Caco-2 (cell line): ENCODE measurements at regions not wholly inside any gene's neighbourhood (a gene's known extent, or its start where the extent isn't known, plus 50 kb on each side); places are given as distances from the start of the nearest gene placed in this dataset.

Source experiments
- BruUV-seq: library from RNA; stranded (reverse); fragments of 400-500 nt; replicated peaks from 2 replicates; lab custom pipeline; 2021; lab: Mats Ljungman, UMichigan
- CTCF ChIA-PET: fragments of 300-600 bp; sonication (Branson Sonifier 250); formaldehyde crosslinking; loops from one replicate; lab custom pipeline; 2022; ENCODE audit warnings: antibody characterized with exemption; lab: Charles Lee
- POLR2A ChIA-PET: fragments of 300-600 bp; sonication (Branson Sonifier 250); formaldehyde crosslinking; loops from one replicate; lab custom pipeline; 2022; ENCODE audit warnings: antibody characterized with exemption; lab: Charles Lee
- DNase-seq, 2 experiments: peaks; one replicate each; pipeline versions ENCODE4 v3.0.0 to v3.0.0-alpha.2; 2020 to 2022
- H3K27me3 ChIP-seq: replicated peaks from 2 replicates; pipeline ENCODE4 v1.6.0; 2011; ENCODE audit warnings: low read length; ENCODE audit not compliant: control insufficient read depth, insufficient read depth
- H3K36me3 ChIP-seq: 2 replicates; pipeline ENCODE4 v1.5.1; 2011; ENCODE audit warnings: low read length; ENCODE audit not compliant: control insufficient read depth, insufficient read depth
- H3K4me1 ChIP-seq: fragments of 250-450 bp; sonication (Bioruptor Pico); 2 replicates; pipeline ENCODE4 v1.5.1; 2020; ENCODE audit warnings: mild to moderate bottlenecking
- H3K4me3 ChIP-seq: 2 replicates; pipeline ENCODE4 v1.5.1; 2011; ENCODE audit warnings: low read depth, mild to moderate bottlenecking, control low read depth, low read length
- H3K9me3 ChIP-seq: fragments of 250-450 bp; sonication (Bioruptor Pico); 2 replicates; pipeline ENCODE4 v1.5.1; 2020; ENCODE audit warnings: mild to moderate bottlenecking, moderate library complexity
- H3K27ac Mint-ChIP-seq: one replicate; pipeline ENCODE4 v1.8.0; 2022; ENCODE audit warnings: mixed read lengths; ENCODE audit not compliant: unreplicated experiment
- H3K27me3 Mint-ChIP-seq: one replicate; pipeline ENCODE4 v1.8.0; 2022; ENCODE audit warnings: mixed read lengths; ENCODE audit not compliant: insufficient read depth, unreplicated experiment
- H3K36me3 Mint-ChIP-seq: one replicate; pipeline ENCODE4 v1.8.0; 2022; ENCODE audit warnings: mild to moderate bottlenecking, mixed read lengths; ENCODE audit not compliant: insufficient read depth, unreplicated experiment
- H3K4me1 Mint-ChIP-seq: one replicate; pipeline ENCODE4 v1.8.0; 2022; ENCODE audit warnings: low read depth, mixed read lengths; ENCODE audit not compliant: unreplicated experiment
- H3K4me3 Mint-ChIP-seq: one replicate; pipeline ENCODE4 v1.8.0; 2022; ENCODE audit warnings: mild to moderate bottlenecking, moderate library complexity, mixed read lengths; ENCODE audit not compliant: unreplicated experiment
- H3K9me3 Mint-ChIP-seq: one replicate; pipeline ENCODE4 v1.8.0; 2022; ENCODE audit warnings: mixed read lengths; ENCODE audit not compliant: unreplicated experiment
- CTCF ChIP-seq, 2 experiments: fragments of 200-600 bp in 1 of 2; IDR thresholded peaks; 1 replicate in 1 of 2; 2 replicates in 1 of 2; pipeline versions ENCODE4 v1.5.1 to v1.8.0; 2011 to 2022; ENCODE audit warnings: antibody characterized with exemption in 1 of 2, control low read depth in 1 of 2, inconsistent platforms in 1 of 2, low read depth in 1 of 2, low read length in 1 of 2, mild to moderate bottlenecking in 1 of 2, moderate library complexity in 1 of 2; ENCODE audit not compliant: insufficient read depth in 1 of 2, severe bottlenecking in 1 of 2, unreplicated experiment in 1 of 2
- intact Hi-C: fragments of 100-400 bp; cut with micrococcal nuclease; formaldehyde crosslinking; loops from one replicate; pipeline ENCODE4 v1.10.0; 2022; ENCODE audit not compliant: unreplicated experiment

- BruUV-seq, result no TSS peak
- Histone ChIP-seq H3K4me3 (no peak overlapping the region), H3K27me3 (no peaks in the 10 kb centered on the region), H3K36me3 (no peaks in the 10 kb centered on the region), H3K4me1 (peaks cover 20% of the 10 kb centered on the region), H3K9me3 (no peaks in the 10 kb centered on the region)
- Mint-ChIP-seq H3K4me1 (peaks cover 11% of the 10 kb centered on the region), H3K36me3 (no peaks in the 10 kb centered on the region), H3K27ac (no peak overlapping the region), H3K27me3 (no peaks in the 10 kb centered on the region), H3K4me3 (no peak overlapping the region), H3K9me3 (no peaks in the 10 kb centered on the region)
- ChIA-PET CTCF (no interaction called here), POLR2A (no interaction called here)
- TF ChIP-seq CTCF (IDR thresholded peaks at IDR 0.05; ENCODE audit: insufficient read depth in 1 of 2, low read depth in 1 of 2, low read length in 1 of 2, severe bottlenecking in 1 of 2, unreplicated experiment in 1 of 2), result no peak
- no peak for DNase-seq
- intact Hi-C loops, result no loop called here
Measured at GRCh38 chr14:53621433-53621832, 335.2 kb downstream of the BMP4 start.

- TF ChIP-seq CTCF (IDR thresholded peaks at IDR 0.05; ENCODE audit: insufficient read depth in 1 of 2, low read depth in 1 of 2, low read length in 1 of 2, severe bottlenecking in 1 of 2, unreplicated experiment in 1 of 2), result no peak
- no peak overlapping the region for H3K27ac Mint-ChIP-seq
- POLR2A ChIA-PET, result no interaction called here
- no peaks in the 10 kb centered on the region for H3K9me3 ChIP-seq
- intact Hi-C loops, result no loop called here
- no peaks in the 10 kb centered on the region for H3K27me3 Mint-ChIP-seq
- no TSS peak for BruUV-seq
- H3K4me3 ChIP-seq, result no peak overlapping the region
- no peak overlapping the region for H3K4me3 Mint-ChIP-seq
- no peaks in the 10 kb centered on the region for H3K9me3 Mint-ChIP-seq
- H3K4me1 Mint-ChIP-seq, result peaks cover 11% of the 10 kb centered on the region
- CTCF ChIA-PET, result interaction anchor here (1.2 kb wide), 1 partner anchor 10 kb away, joined by 3 read pairs; no protein-coding TSS in a partner anchor
- no peak for DNase-seq
- no peaks in the 10 kb centered on the region for H3K27me3 ChIP-seq
- H3K4me1 ChIP-seq, result peaks cover 25% of the 10 kb centered on the region
- H3K36me3 Mint-ChIP-seq, result no peaks in the 10 kb centered on the region
- no peaks in the 10 kb centered on the region for H3K36me3 ChIP-seq
Measured at GRCh38 chr14:53620890-53621289, 335.7 kb downstream of the BMP4 start.

- TF ChIP-seq CTCF (IDR thresholded peaks at IDR 0.05; ENCODE audit: insufficient read depth in 1 of 2, low read depth in 1 of 2, low read length in 1 of 2, severe bottlenecking in 1 of 2, unreplicated experiment in 1 of 2), result no peak
- Mint-ChIP-seq H3K27me3 (no peaks in the 10 kb centered on the region), H3K4me1 (peaks cover 11% of the 10 kb centered on the region), H3K4me3 (no peak overlapping the region), H3K36me3 (no peaks in the 10 kb centered on the region), H3K27ac (peak overlapping the region; percentile 36), H3K9me3 (no peaks in the 10 kb centered on the region)
- ChIA-PET POLR2A (no interaction called here), CTCF (interaction anchor here (1.2 kb wide), 1 partner anchor 9 kb away, joined by 3 read pairs; no protein-coding TSS in a partner anchor)
- BruUV-seq, result no TSS peak
- Histone ChIP-seq H3K9me3 (no peaks in the 10 kb centered on the region), H3K4me1 (peaks cover 30% of the 10 kb centered on the region), H3K4me3 (no peak overlapping the region), H3K27me3 (no peaks in the 10 kb centered on the region), H3K36me3 (no peaks in the 10 kb centered on the region)
- intact Hi-C loops, result no loop called here
- no peak for DNase-seq
Measured at GRCh38 chr14:53620317-53620716, 336.3 kb downstream of the BMP4 start.
